Neural progenitor cell (in vitro differentiated cells): ENCODE measurements at regions not wholly inside any gene's neighbourhood (a gene's known extent, or its start where the extent isn't known, plus 50 kb on each side); places are given as distances from the start of the nearest gene placed in this dataset.

Source experiments
- EZH2 ChIP-seq: fragments of 200-600 bp; sonication (generic); IDR thresholded peaks from 2 replicates; pipeline ENCODE4 v1.6.1; 2017; ENCODE audit warnings: antibody characterized with exemption, mild to moderate bottlenecking, moderate library complexity
- EZH2phosphoT487 ChIP-seq: fragments of 200-600 bp; sonication (generic); IDR thresholded peaks from 2 replicates; pipeline ENCODE4 v1.6.1; 2017; ENCODE audit warnings: antibody characterized with exemption
- TF ChIP-seq, protein P1 (sequence below): fragments of 200-600 bp; sonication (generic); IDR thresholded peaks from 2 replicates; pipeline ENCODE4 v1.5.1; 2017; ENCODE audit warnings: antibody characterized with exemption, mild to moderate bottlenecking

DNA sequence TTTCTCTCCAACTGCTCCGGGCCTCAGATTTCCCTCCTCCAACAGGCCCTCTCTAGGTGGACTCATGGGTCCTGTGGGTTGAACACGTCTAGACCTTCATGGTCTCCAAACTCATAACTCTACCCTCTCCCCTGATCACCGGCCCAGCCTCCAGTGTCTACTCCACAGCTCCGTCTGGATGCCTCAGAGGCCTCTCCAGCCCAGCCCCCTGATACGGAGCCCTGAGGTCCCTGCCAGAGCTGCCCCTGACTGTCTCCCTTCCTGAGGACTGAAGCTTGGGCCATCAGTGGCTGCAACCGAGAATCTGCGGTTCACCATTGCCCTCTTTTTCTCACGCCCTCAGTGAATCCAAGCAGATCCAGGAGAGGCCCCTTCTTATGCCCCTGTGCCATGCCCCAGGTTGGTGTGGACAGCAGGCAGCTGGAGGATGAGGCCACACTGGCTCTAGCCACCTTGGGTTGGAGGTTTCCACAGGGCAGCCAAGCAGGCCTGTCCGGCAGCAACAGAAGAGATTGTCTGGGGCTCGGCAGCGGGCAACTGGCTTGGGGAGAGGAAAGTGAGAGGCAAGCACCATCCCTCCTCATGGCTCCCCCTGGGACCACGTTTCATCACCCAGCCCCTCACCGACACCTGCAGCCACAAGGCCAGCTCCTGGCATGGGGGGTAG, 104.6 kb upstream of the FGF3 start:
- TF ChIP-seq, protein P1, sequence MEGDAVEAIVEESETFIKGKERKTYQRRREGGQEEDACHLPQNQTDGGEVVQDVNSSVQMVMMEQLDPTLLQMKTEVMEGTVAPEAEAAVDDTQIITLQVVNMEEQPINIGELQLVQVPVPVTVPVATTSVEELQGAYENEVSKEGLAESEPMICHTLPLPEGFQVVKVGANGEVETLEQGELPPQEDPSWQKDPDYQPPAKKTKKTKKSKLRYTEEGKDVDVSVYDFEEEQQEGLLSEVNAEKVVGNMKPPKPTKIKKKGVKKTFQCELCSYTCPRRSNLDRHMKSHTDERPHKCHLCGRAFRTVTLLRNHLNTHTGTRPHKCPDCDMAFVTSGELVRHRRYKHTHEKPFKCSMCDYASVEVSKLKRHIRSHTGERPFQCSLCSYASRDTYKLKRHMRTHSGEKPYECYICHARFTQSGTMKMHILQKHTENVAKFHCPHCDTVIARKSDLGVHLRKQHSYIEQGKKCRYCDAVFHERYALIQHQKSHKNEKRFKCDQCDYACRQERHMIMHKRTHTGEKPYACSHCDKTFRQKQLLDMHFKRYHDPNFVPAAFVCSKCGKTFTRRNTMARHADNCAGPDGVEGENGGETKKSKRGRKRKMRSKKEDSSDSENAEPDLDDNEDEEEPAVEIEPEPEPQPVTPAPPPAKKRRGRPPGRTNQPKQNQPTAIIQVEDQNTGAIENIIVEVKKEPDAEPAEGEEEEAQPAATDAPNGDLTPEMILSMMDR, result no peak
- no peak for TF ChIP-seq EZH2
- no peak for TF ChIP-seq EZH2phosphoT487
